ENCODE measurements at regions not wholly inside any gene's neighbourhood (a gene's known extent, or its start where the extent isn't known, plus 50 kb on each side); places are given as distances from the start of the nearest gene placed in this dataset.
"Not testable (repeated sequence)": the region's sequence is repeated elsewhere in the genome, so short reads cannot be mapped to it uniquely, and the experiment has no call there.

DNA sequence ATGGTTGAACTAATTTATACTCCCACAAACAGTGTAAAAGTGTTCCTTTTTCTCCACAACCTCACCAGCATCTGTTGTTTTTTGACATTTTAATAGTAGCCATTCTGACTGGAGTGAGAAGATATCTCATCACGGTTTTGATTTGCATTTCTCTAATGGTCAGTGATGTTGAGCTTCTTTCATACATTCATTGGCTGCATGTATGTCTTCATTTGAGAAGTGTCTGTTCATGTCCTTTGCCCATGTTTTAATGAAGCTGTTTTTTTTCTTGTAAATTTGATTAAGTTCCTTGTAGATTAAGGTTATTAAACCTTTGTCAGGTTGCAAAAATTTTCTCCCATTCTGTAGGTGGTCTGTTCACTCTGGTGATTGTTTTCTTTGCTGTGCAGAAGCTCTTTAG, 281.1 kb downstream of the PTH2R start:
- TF ChIP-seq CTCF, POLR2A (IDR thresholded peaks at IDR 0.05): not testable (repeated sequence)

All from esophagus squamous epithelium (tissue), 4 donors.